PFSK-1 (cell line): ENCODE measurements at regions not wholly inside any gene's neighbourhood (a gene's known extent, or its start where the extent isn't known, plus 50 kb on each side); places are given as distances from the start of the nearest gene placed in this dataset.

Experiments
- FOXP2 ChIP-seq: optimal IDR thresholded peaks from 2 replicates; pipeline ENCODE3; 2011; ENCODE audit warnings: borderline replicate concordance, control low read depth, inconsistent platforms; ENCODE audit not compliant: insufficient read depth; ENCODE audit errors: extremely low read length, extremely low read depth
- POLR2AphosphoS5 ChIP-seq: IDR thresholded peaks from 2 replicates; pipeline ENCODE4 v1.6.1; 2012; ENCODE audit warnings: low read depth, mild to moderate bottlenecking, control low read depth, low read length, moderate library complexity
- TAF1 ChIP-seq: IDR thresholded peaks from 2 replicates; pipeline ENCODE4 v1.6.1; 2012; ENCODE audit warnings: low read length, control low read depth, borderline replicate concordance; ENCODE audit not compliant: insufficient read depth

- no peak for TF ChIP-seq FOXP2
- no peak for TF ChIP-seq POLR2AphosphoS5
- TF ChIP-seq TAF1 = no peak
Measured at GRCh38 chr4:156006192-156006591, 52.5 kb upstream of the CTSO start.
